Lower lobe of right lung (tissue), 2 donors: ENCODE measurements at regions not wholly inside any gene's neighbourhood (a gene's known extent, or its start where the extent isn't known, plus 50 kb on each side); places are given as distances from the start of the nearest gene placed in this dataset.

Source experiments
- ATAC-seq, 2 donors: fragments of 200-7000 bp; cut with Tn5 transposase; one replicate each; pipeline ENCODE4 v1.9.1; 2020 to 2022; ENCODE audit warnings: mild to moderate bottlenecking in 2 of 2, moderate library complexity in 2 of 2
- DNase-seq: peaks from one replicate; pipeline ENCODE4 v3.0.0-alpha.2; 2020
- H3K27ac ChIP-seq: fragments of 200-600 bp; one replicate; pipeline ENCODE4 v1.8.0; 2022
- H3K27me3 ChIP-seq: fragments of 200-600 bp; one replicate; pipeline ENCODE4 v1.8.0; 2022; ENCODE audit warnings: low read depth
- H3K36me3 ChIP-seq: fragments of 200-600 bp; one replicate; pipeline ENCODE4 v1.8.0; 2022; ENCODE audit warnings: mild to moderate bottlenecking
- H3K4me1 ChIP-seq: fragments of 200-600 bp; one replicate; pipeline ENCODE4 v1.8.0; 2022
- H3K4me3 ChIP-seq: fragments of 200-600 bp; one replicate; pipeline ENCODE4 v1.8.0; 2022; ENCODE audit warnings: mild to moderate bottlenecking
- H3K9me3 ChIP-seq: fragments of 200-600 bp; one replicate; pipeline ENCODE4 v1.8.0; 2022
- CTCF ChIP-seq: fragments of 200-600 bp; IDR thresholded peaks from one replicate; pipeline ENCODE4 v1.8.0; 2022; ENCODE audit warnings: antibody characterized with exemption, mild to moderate bottlenecking
- intact Hi-C: fragments of 100-400 bp; cut with DNase I; formaldehyde crosslinking; loops from one replicate; pipeline ENCODE4 v1.11.0; 2022
- donor health status: DM: no; HTN: yes; CAD: no; lungs with severe emphysema.

DNA sequence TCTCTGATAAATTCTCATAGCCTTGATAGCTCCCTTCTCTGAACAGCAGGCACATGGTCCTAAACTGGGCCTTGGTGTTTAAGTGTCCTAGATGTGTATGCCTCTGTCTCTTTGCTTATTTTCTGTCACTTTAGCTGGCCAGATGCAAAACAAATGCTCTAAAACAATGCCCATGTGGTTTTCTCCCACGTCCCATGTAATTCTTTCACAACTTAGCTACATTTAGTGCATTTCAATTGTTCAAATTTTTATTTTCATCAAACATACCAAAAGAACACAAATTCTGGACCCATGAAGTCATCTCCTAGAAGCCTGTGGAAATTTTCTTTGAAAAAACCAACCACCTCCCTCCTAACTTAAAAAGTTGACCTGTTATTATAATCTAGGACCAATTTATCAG lies 491.3 kb upstream of the AGTR1 start:
- Histone ChIP-seq H3K4me3 (no peak overlapping the region), H3K9me3 (no peaks in the 10 kb centered on the region), H3K27ac (no peak overlapping the region), H3K4me1 (no peaks in the 10 kb centered on the region), H3K36me3 (no peaks in the 10 kb centered on the region), H3K27me3 (no peaks in the 10 kb centered on the region)
- intact Hi-C loops, result no loop called here
- ATAC-seq (no peak), DNase-seq (no peak)
- no peak for TF ChIP-seq CTCF

DNA sequence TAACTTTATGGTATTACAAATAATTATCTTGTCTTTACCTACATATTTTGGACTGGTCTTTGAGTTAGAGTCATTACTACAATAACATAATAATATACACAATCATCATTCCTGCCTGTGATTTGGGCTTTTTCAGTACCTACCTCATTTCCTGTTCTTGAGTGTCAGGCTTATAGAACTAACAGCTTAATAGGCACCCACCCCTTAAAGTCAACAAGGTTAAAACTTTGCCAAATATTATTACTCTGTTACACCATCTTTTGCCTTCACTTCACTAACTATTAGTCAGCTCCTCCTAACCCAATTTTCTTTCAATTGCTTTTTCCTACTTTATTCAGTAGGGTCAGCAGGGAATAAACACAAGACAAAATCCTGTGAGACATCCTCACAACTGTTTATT lies 488.7 kb upstream of the AGTR1 start:
- TF ChIP-seq CTCF, result no peak
- Histone ChIP-seq H3K4me3 (no peak overlapping the region), H3K27me3 (no peaks in the 10 kb centered on the region), H3K27ac (no peak overlapping the region), H3K4me1 (no peaks in the 10 kb centered on the region), H3K36me3 (no peaks in the 10 kb centered on the region), H3K9me3 (no peaks in the 10 kb centered on the region)
- no peak for DNase-seq
- no peak for ATAC-seq
- intact Hi-C loops, result no loop called here

GRCh38 chr3:148211725-148212124 lies 486.0 kb upstream of the AGTR1 start:
- intact Hi-C loops, result no loop called here
- Histone ChIP-seq H3K27ac (no peak overlapping the region), H3K9me3 (no peaks in the 10 kb centered on the region), H3K27me3 (no peaks in the 10 kb centered on the region), H3K4me1 (no peaks in the 10 kb centered on the region), H3K36me3 (no peaks in the 10 kb centered on the region), H3K4me3 (no peak overlapping the region)
- DNase-seq (no peak), ATAC-seq (peak in 1 of 2 donors; percentile 57)
- TF ChIP-seq CTCF, result no peak

DNA sequence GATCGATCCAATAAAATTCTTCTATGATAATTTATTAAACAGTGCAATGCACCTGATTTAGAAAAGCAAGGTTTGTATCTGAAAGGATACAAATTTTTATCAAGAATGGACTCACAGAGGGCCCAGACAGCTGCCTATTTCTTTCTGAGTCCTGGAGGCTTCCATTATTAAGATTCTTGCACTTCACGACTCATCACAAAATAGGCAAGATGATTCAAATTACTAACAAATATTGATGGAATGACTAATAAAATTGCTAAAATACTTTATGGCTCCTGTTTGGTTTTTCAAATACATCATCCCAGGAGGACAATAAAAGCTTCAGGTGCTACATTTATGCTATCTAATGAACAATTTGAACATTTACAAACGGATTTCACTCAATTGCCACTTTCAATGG lies 483.0 kb upstream of the AGTR1 start:
- Histone ChIP-seq H3K9me3 (no peaks in the 10 kb centered on the region), H3K27ac (no peak overlapping the region), H3K36me3 (no peaks in the 10 kb centered on the region), H3K4me3 (no peak overlapping the region), H3K27me3 (no peaks in the 10 kb centered on the region), H3K4me1 (no peaks in the 10 kb centered on the region)
- intact Hi-C loops, result no loop called here
- DNase-seq, result no peak
- no peak for ATAC-seq
- TF ChIP-seq CTCF, result no peak

DNA sequence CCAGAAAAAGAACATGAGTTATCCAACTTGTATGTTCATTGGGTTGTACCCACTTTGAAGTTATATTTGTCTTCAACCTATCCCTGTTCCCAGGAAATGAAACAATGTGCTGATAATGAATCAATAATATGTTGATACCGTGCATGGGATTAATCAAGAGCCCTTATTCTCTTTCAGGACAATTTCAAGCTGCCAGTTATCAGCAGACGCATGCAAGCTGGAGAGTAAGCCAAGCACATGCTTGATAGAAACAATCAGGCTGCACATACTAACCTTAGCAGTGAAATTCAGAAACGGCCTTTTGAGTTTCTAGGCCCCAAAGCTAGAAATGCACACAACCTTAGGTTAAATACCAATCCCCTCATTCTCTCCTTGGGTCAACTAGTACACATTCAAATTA lies 480.4 kb upstream of the AGTR1 start:
- no peaks in the 10 kb centered on the region for H3K9me3 ChIP-seq
- H3K4me3 ChIP-seq, result no peak overlapping the region
- DNase-seq (no peak), ATAC-seq (no peak)
- no peaks in the 10 kb centered on the region for H3K4me1 ChIP-seq
- no peaks in the 10 kb centered on the region for H3K27me3 ChIP-seq
- intact Hi-C loops, result no loop called here
- no peaks in the 10 kb centered on the region for H3K36me3 ChIP-seq
- no peak for TF ChIP-seq CTCF
- no peak overlapping the region for H3K27ac ChIP-seq

GRCh38 chr3:148218222-148218621 lies 479.5 kb upstream of the AGTR1 start:
- ATAC-seq (no peak), DNase-seq (no peak)
- H3K36me3 ChIP-seq, result no peaks in the 10 kb centered on the region
- no peaks in the 10 kb centered on the region for H3K4me1 ChIP-seq
- no peak for TF ChIP-seq CTCF
- H3K27me3 ChIP-seq, result no peaks in the 10 kb centered on the region
- no peak overlapping the region for H3K4me3 ChIP-seq
- no peaks in the 10 kb centered on the region for H3K9me3 ChIP-seq
- no peak overlapping the region for H3K27ac ChIP-seq
- intact Hi-C loops, result no loop called here
